A549 (cell line): ENCODE measurements at regions not wholly inside any gene's neighbourhood (a gene's known extent, or its start where the extent isn't known, plus 50 kb on each side); places are given as distances from the start of the nearest gene placed in this dataset.

Source experiments
- CTCF ChIP-seq: fragments of >200 bp; sonication (Bioruptor Twin); formaldehyde crosslinking; IDR thresholded peaks from 3 replicates; pipeline ENCODE4 v1.5.1; 2016
- EP300 ChIP-seq, 2 experiments: fragments of >200 bp; sonication (Bioruptor Twin); formaldehyde crosslinking; IDR thresholded peaks; 2 replicates in 1 of 2; 3 replicates in 1 of 2; pipeline ENCODE4 v1.6.1; 2016 to 2017
- JUN ChIP-seq, 2 experiments: fragments of >200 bp; sonication (Bioruptor Twin); formaldehyde crosslinking; IDR thresholded peaks; 2 replicates in 1 of 2; 3 replicates in 1 of 2; pipeline ENCODE4 v1.6.1; 2016 to 2017
- MYC ChIP-seq: IDR thresholded peaks from 2 replicates; pipeline ENCODE4 v1.6.1; 2012; ENCODE audit warnings: mild to moderate bottlenecking, inconsistent platforms, low read length, improper control_type of control experiment, borderline replicate concordance
- PHF8 ChIP-seq: fragments of 200-600 bp; sonication (generic); IDR thresholded peaks from 2 replicates; pipeline ENCODE4 v1.6.1; 2016; ENCODE audit warnings: low read depth, mild to moderate bottlenecking, antibody characterized with exemption, moderate library complexity, borderline replicate concordance
- POLR2A ChIP-seq: IDR thresholded peaks from 2 replicates; pipeline ENCODE4 v1.6.1; 2012; ENCODE audit warnings: mild to moderate bottlenecking, low read length
- ZSCAN20 ChIP-seq: fragments of 250-450 bp; sonication (Bioruptor Pico); IDR thresholded peaks from 2 replicates; pipeline ENCODE4 v1.8.0; 2022; ENCODE audit warnings: mild to moderate bottlenecking, moderate library complexity

- TF ChIP-seq POLR2A (no peak), MYC (no peak), PHF8 (no peak), CTCF (no peak), JUN (IDR thresholded peaks at IDR 0.05) (no peak), ZSCAN20 (CRISPR knock-in tag) (no peak), EP300 (IDR thresholded peaks at IDR 0.05) (no peak)
Observed at GRCh38 chr5:143605403-143606005, 202.0 kb upstream of the NR3C1 start.
